ENCODE measurements at regions not wholly inside any gene's neighbourhood (a gene's known extent, or its start where the extent isn't known, plus 50 kb on each side); places are given as distances from the start of the nearest gene placed in this dataset.
"Not testable (repeated sequence)": the region's sequence is repeated elsewhere in the genome, so short reads cannot be mapped to it uniquely, and the experiment has no call there.

- no peak for DNase-seq (ENCODE audit: low read depth in 2 of 2)
Observed at GRCh38 chr12:112615196-112615595, 176.4 kb upstream of the RPH3A start.

- no peak for DNase-seq (ENCODE audit: low read depth in 2 of 2)
Observed at GRCh38 chr12:112616469-112617152, 174.9 kb upstream of the RPH3A start.

- no peak for DNase-seq (ENCODE audit: low read depth in 2 of 2)
Observed at GRCh38 chr12:112617153-112617505, 174.4 kb upstream of the RPH3A start.

GRCh38 chr12:112627851-112628250, 163.7 kb upstream of the RPH3A start:
- DNase-seq (ENCODE audit: low read depth in 2 of 2), result no peak

GRCh38 chr12:112631974-112632373, 159.6 kb upstream of the RPH3A start:
- not testable (repeated sequence) for DNase-seq (ENCODE audit: low read depth in 2 of 2)

- no peak for DNase-seq (ENCODE audit: low read depth in 2 of 2)
Observed at GRCh38 chr12:112635036-112635435, 156.5 kb upstream of the RPH3A start.

- DNase-seq (ENCODE audit: low read depth in 2 of 2), result no peak
Observed at GRCh38 chr12:112638420-112638819, 153.1 kb upstream of the RPH3A start.

GRCh38 chr12:112645586-112645985, 146.0 kb upstream of the RPH3A start:
- no peak for DNase-seq (ENCODE audit: low read depth in 2 of 2)

GRCh38 chr12:112656141-112656540, 135.4 kb upstream of the RPH3A start:
- DNase-seq (ENCODE audit: low read depth in 2 of 2), result no peak

- peak in 1 of 2 donors; percentile 25 for DNase-seq (ENCODE audit: low read depth in 2 of 2)
Observed at GRCh38 chr12:112664569-112664968, 127.0 kb upstream of the RPH3A start.

GRCh38 chr12:112665958-112666357, 125.6 kb upstream of the RPH3A start:
- DNase-seq (ENCODE audit: low read depth in 2 of 2), result no peak

GRCh38 chr12:112671564-112671963, 120.0 kb upstream of the RPH3A start:
- no peak for DNase-seq (ENCODE audit: low read depth in 2 of 2)

GRCh38 chr12:112674539-112674938, 117.0 kb upstream of the RPH3A start:
- no peak for DNase-seq (ENCODE audit: low read depth in 2 of 2)

- DNase-seq (ENCODE audit: low read depth in 2 of 2), result no peak
Observed at GRCh38 chr12:112676507-112676906, 115.0 kb upstream of the RPH3A start.

GRCh38 chr12:112677050-112677765, 114.3 kb upstream of the RPH3A start:
- DNase-seq (ENCODE audit: low read depth in 2 of 2), result no peak

GRCh38 chr12:112680993-112681392, 110.6 kb upstream of the RPH3A start:
- DNase-seq (ENCODE audit: low read depth in 2 of 2), result no peak

GRCh38 chr12:112682586-112682985, 109.0 kb upstream of the RPH3A start:
- no peak for DNase-seq (ENCODE audit: low read depth in 2 of 2)

GRCh38 chr12:112684742-112685141, 106.8 kb upstream of the RPH3A start:
- DNase-seq (ENCODE audit: low read depth in 2 of 2), result no peak

- DNase-seq (ENCODE audit: low read depth in 2 of 2), result no peak
Observed at GRCh38 chr12:112685321-112685720, 106.2 kb upstream of the RPH3A start.

GRCh38 chr12:112686373-112686772, 105.2 kb upstream of the RPH3A start:
- DNase-seq (ENCODE audit: low read depth in 2 of 2), result peak in 1 of 2 donors; percentile 41

GRCh38 chr12:112694065-112694464, 97.5 kb upstream of the RPH3A start:
- DNase-seq (ENCODE audit: low read depth in 2 of 2), result no peak

- DNase-seq (ENCODE audit: low read depth in 2 of 2), result not testable (repeated sequence)
Observed at GRCh38 chr12:112697441-112697840, 94.1 kb upstream of the RPH3A start.

- DNase-seq (ENCODE audit: low read depth in 2 of 2), result peak in 1 of 2 donors; percentile 7
Observed at GRCh38 chr12:112705037-112705632, 86.4 kb upstream of the RPH3A start.
